ENCODE measurements at regions not wholly inside any gene's neighbourhood (a gene's known extent, or its start where the extent isn't known, plus 50 kb on each side); places are given as distances from the start of the nearest gene placed in this dataset.

GRCh38 chr10:2942938-2943337 lies 124.4 kb upstream of the PFKP start:
- ATAC-seq (ENCODE audit: low read depth) = no peak
- H3K4me1 ChIP-seq (ENCODE audit: insufficient read depth, poor library complexity, severe bottlenecking) = no peaks in the 10 kb centered on the region
- H3K27ac ChIP-seq (ENCODE audit: poor library complexity, severe bottlenecking) = no peak overlapping the region
- no peaks in the 10 kb centered on the region for H3K9me3 ChIP-seq (ENCODE audit: severe bottlenecking)
- DNase-seq (ENCODE audit: low spot score) = no peak
- no peak overlapping the region for H3K4me3 ChIP-seq (ENCODE audit: severe bottlenecking)
- no peaks in the 10 kb centered on the region for H3K36me3 ChIP-seq (ENCODE audit: low read depth)
- TF ChIP-seq CTCF (IDR thresholded peaks at IDR 0.05; ENCODE audit: poor library complexity, severe bottlenecking) = no peak
- peaks cover 6% of the 10 kb centered on the region for H3K27me3 ChIP-seq (ENCODE audit: insufficient read depth, poor library complexity, severe bottlenecking)

DNA sequence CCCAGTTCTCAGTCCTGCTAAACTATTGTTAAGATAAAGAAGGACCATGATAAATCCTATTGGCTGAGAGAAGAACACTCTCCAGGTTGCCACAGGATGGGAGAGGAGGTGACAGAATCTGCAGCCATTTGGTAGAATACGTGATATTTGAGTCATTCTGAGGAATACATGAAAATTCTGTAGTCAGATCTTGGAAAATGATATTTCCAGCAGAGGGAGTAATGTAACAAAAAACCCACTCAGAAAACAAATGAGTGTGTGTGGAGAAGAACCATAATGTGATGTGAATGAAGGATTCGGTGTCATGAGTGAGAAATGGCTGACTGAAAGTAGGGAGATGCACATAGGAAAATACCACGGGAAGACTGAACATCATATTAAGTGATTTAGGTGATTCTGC lies 128.5 kb upstream of the PFKP start:
- Histone ChIP-seq H3K27ac (ENCODE audit: poor library complexity, severe bottlenecking) (no peak overlapping the region), H3K9me3 (ENCODE audit: severe bottlenecking) (no peaks in the 10 kb centered on the region), H3K4me3 (ENCODE audit: severe bottlenecking) (no peak overlapping the region), H3K4me1 (ENCODE audit: insufficient read depth, poor library complexity, severe bottlenecking) (no peaks in the 10 kb centered on the region), H3K36me3 (ENCODE audit: low read depth) (no peaks in the 10 kb centered on the region), H3K27me3 (ENCODE audit: insufficient read depth, poor library complexity, severe bottlenecking) (peaks cover 21% of the 10 kb centered on the region)
- ATAC-seq (ENCODE audit: low read depth) (no peak), DNase-seq (ENCODE audit: low spot score) (no peak)
- peak; percentile 22 for TF ChIP-seq CTCF (IDR thresholded peaks at IDR 0.05; ENCODE audit: poor library complexity, severe bottlenecking)

DNA sequence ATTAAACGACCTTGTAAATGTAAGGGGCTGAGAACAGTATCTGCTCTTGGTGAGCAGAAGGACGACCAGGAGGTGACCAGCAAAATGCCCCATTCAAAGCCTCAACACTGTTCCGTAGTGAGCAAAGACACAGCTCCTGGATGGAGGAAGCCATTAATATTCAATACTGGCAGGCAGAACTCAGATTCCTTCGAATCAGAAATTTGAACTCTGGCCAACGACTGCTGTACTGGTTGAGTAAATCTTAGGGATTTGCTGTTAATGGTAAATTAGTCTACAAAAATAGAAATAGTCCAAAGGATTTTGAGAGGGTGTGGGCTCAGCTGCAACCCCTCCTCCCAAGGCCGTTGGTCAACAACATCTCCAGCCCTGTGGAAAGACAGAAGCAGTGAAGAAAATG lies 130.5 kb upstream of the PFKP start:
- Histone ChIP-seq H3K4me3 (ENCODE audit: severe bottlenecking) (no peak overlapping the region), H3K27ac (ENCODE audit: poor library complexity, severe bottlenecking) (no peak overlapping the region), H3K36me3 (ENCODE audit: low read depth) (no peaks in the 10 kb centered on the region), H3K27me3 (ENCODE audit: insufficient read depth, poor library complexity, severe bottlenecking) (peaks cover 23% of the 10 kb centered on the region), H3K4me1 (ENCODE audit: insufficient read depth, poor library complexity, severe bottlenecking) (no peaks in the 10 kb centered on the region), H3K9me3 (ENCODE audit: severe bottlenecking) (no peaks in the 10 kb centered on the region)
- DNase-seq (ENCODE audit: low spot score) = no peak
- no peak for TF ChIP-seq CTCF (IDR thresholded peaks at IDR 0.05; ENCODE audit: poor library complexity, severe bottlenecking)
- no peak for ATAC-seq (ENCODE audit: low read depth)

GRCh38 chr10:2935647-2936386 lies 131.5 kb upstream of the PFKP start:
- no peaks in the 10 kb centered on the region for H3K4me1 ChIP-seq (ENCODE audit: insufficient read depth, poor library complexity, severe bottlenecking)
- no peak overlapping the region for H3K27ac ChIP-seq (ENCODE audit: poor library complexity, severe bottlenecking)
- H3K9me3 ChIP-seq (ENCODE audit: severe bottlenecking) = no peaks in the 10 kb centered on the region
- H3K4me3 ChIP-seq (ENCODE audit: severe bottlenecking) = no peak overlapping the region
- H3K36me3 ChIP-seq (ENCODE audit: low read depth) = no peaks in the 10 kb centered on the region
- ATAC-seq (ENCODE audit: low read depth) (no peak), DNase-seq (ENCODE audit: low spot score) (no peak)
- peaks cover 23% of the 10 kb centered on the region for H3K27me3 ChIP-seq (ENCODE audit: insufficient read depth, poor library complexity, severe bottlenecking)
- no peak for TF ChIP-seq CTCF (IDR thresholded peaks at IDR 0.05; ENCODE audit: poor library complexity, severe bottlenecking)

- Histone ChIP-seq H3K27me3 (ENCODE audit: insufficient read depth, poor library complexity, severe bottlenecking) (peaks cover 17% of the 10 kb centered on the region), H3K36me3 (ENCODE audit: low read depth) (no peaks in the 10 kb centered on the region), H3K9me3 (ENCODE audit: severe bottlenecking) (no peaks in the 10 kb centered on the region), H3K4me1 (ENCODE audit: insufficient read depth, poor library complexity, severe bottlenecking) (no peaks in the 10 kb centered on the region), H3K27ac (ENCODE audit: poor library complexity, severe bottlenecking) (no peak overlapping the region), H3K4me3 (ENCODE audit: severe bottlenecking) (no peak overlapping the region)
- TF ChIP-seq CTCF (IDR thresholded peaks at IDR 0.05; ENCODE audit: poor library complexity, severe bottlenecking) = no peak
- DNase-seq (ENCODE audit: low spot score) (no peak), ATAC-seq (ENCODE audit: low read depth) (no peak)
Observed at GRCh38 chr10:2933924-2934323, 133.4 kb upstream of the PFKP start.

All from RWPE2 (cell line).